GM23338 (cell line): ENCODE measurements at regions not wholly inside any gene's neighbourhood (a gene's known extent, or its start where the extent isn't known, plus 50 kb on each side); places are given as distances from the start of the nearest gene placed in this dataset.

Experiments
- ATAC-seq: fragments of 200-7000 bp; cut with Tn5 transposase; 3 replicates; pipeline ENCODE4 v1.9.1; 2020
- DNase-seq: peaks from one replicate; pipeline ENCODE4 v3.0.0-alpha.2; 2015; ENCODE audit warnings: low spot score
- H2AFZ ChIP-seq: fragments of 200-600 bp; sonication (generic); 2 replicates; pipeline ENCODE4 v1.8.0; 2016; ENCODE audit warnings: antibody characterized with exemption, mild to moderate bottlenecking, moderate library complexity
- H3F3A ChIP-seq: fragments of 200-600 bp; sonication (generic); replicated peaks from 2 replicates; pipeline ENCODE4 v1.8.0; 2017; ENCODE audit warnings: antibody characterized with exemption, mixed run types, low read depth
- H3K27ac ChIP-seq: fragments of 200-600 bp; sonication (generic); 2 replicates; pipeline ENCODE4 v1.6.1; 2016; ENCODE audit warnings: low read depth
- H3K27me3 ChIP-seq: fragments of 200-600 bp; sonication (generic); 2 replicates; pipeline ENCODE4 v1.8.0; 2016; ENCODE audit warnings: mild to moderate bottlenecking, mixed run types, moderate library complexity; ENCODE audit not compliant: insufficient read depth
- H3K36me3 ChIP-seq: fragments of 200-600 bp; sonication (generic); 2 replicates; pipeline ENCODE4 v1.8.0; 2016; ENCODE audit warnings: mild to moderate bottlenecking; ENCODE audit not compliant: insufficient read depth
- H3K4me1 ChIP-seq: fragments of 200-600 bp; sonication (generic); 2 replicates; pipeline ENCODE4 v1.8.0; 2016; ENCODE audit warnings: mild to moderate bottlenecking, moderate library complexity; ENCODE audit not compliant: insufficient read depth
- H3K4me2 ChIP-seq: fragments of 200-600 bp; sonication (generic); 2 replicates; pipeline ENCODE4 v1.7.1; 2017; ENCODE audit warnings: mixed run types
- H3K4me3 ChIP-seq: fragments of 200-600 bp; sonication (generic); 2 replicates; pipeline ENCODE4 v1.6.1; 2016; ENCODE audit warnings: mixed run types
- H3K79me2 ChIP-seq: fragments of 200-600 bp; sonication (generic); replicated peaks from 2 replicates; pipeline ENCODE4 v1.8.0; 2017; ENCODE audit warnings: mild to moderate bottlenecking; ENCODE audit not compliant: insufficient read depth
- H3K9me2 ChIP-seq: fragments of 200-600 bp; sonication (generic); 2 replicates; pipeline ENCODE4 v1.8.0; 2017; ENCODE audit not compliant: insufficient read depth
- H4K20me1 ChIP-seq: fragments of 200-600 bp; sonication (generic); replicated peaks from 2 replicates; pipeline ENCODE4 v1.8.0; 2017; ENCODE audit warnings: mild to moderate bottlenecking; ENCODE audit not compliant: insufficient read depth
- H3K27ac Mint-ChIP-seq: 2 replicates; pipeline ENCODE4 v1.8.0; 2020; ENCODE audit warnings: inconsistent platforms, mild to moderate bottlenecking, moderate library complexity, mixed read lengths
- H3K27me3 Mint-ChIP-seq: 3 replicates; pipeline ENCODE4 v1.8.0; 2022; ENCODE audit warnings: low read depth, mild to moderate bottlenecking, moderate library complexity, mixed read lengths, inconsistent platforms; ENCODE audit not compliant: insufficient read depth, poor library complexity
- H3K36me3 Mint-ChIP-seq: 3 replicates; pipeline ENCODE4 v1.8.0; 2021; ENCODE audit warnings: low read depth, mild to moderate bottlenecking, inconsistent platforms, moderate library complexity, mixed read lengths
- H3K4me1 Mint-ChIP-seq: 3 replicates; pipeline ENCODE4 v1.8.0; 2020; ENCODE audit warnings: mild to moderate bottlenecking, inconsistent platforms, mixed read lengths
- H3K4me3 Mint-ChIP-seq: 3 replicates; pipeline ENCODE4 v1.8.0; 2021; ENCODE audit warnings: moderate library complexity, mild to moderate bottlenecking, inconsistent platforms, mixed read lengths
- H3K9me3 Mint-ChIP-seq: 3 replicates; pipeline ENCODE4 v1.8.0; 2020; ENCODE audit warnings: moderate library complexity, mild to moderate bottlenecking, inconsistent platforms, mixed read lengths
- CREB1 ChIP-seq: fragments of 250-450 bp; sonication (Bioruptor Pico); IDR thresholded peaks from 2 replicates; pipeline ENCODE4 v1.5.0; 2020; ENCODE audit warnings: low read depth, mild to moderate bottlenecking, moderate library complexity
- CTCF ChIP-seq, 2 experiments: fragments of 200-600 bp in 1 of 2; sonication (generic) in 1 of 2; conservative IDR thresholded peaks; 2 replicates each; pipeline versions ENCODE4 v1.5.1 to v1.6.1; 2016 to 2017; ENCODE audit warnings: antibody characterized with exemption in 2 of 2, low read depth in 2 of 2, mild to moderate bottlenecking in 2 of 2, moderate library complexity in 1 of 2
- EZH2 ChIP-seq: fragments of 200-600 bp; sonication (generic); IDR thresholded peaks from one replicate; pipeline ENCODE4 v1.8.0; 2017; ENCODE audit warnings: antibody characterized with exemption, mild to moderate bottlenecking, low read depth; ENCODE audit not compliant: unreplicated experiment
- EZH2phosphoT487 ChIP-seq: fragments of 200-600 bp; sonication (generic); IDR thresholded peaks from one replicate; pipeline ENCODE4 v1.8.1; 2018; ENCODE audit warnings: antibody characterized with exemption; ENCODE audit not compliant: unreplicated experiment
- NANOG ChIP-seq: IDR thresholded peaks from 2 replicates; pipeline ENCODE4 v1.6.1; 2016; ENCODE audit warnings: antibody characterized with exemption, borderline replicate concordance
- POLR2AphosphoS5 ChIP-seq: IDR thresholded peaks from 2 replicates; pipeline ENCODE4 v1.6.1; 2016; ENCODE audit warnings: antibody characterized with exemption, low read depth
- REST ChIP-seq: IDR thresholded peaks from one replicate; pipeline ENCODE4 v1.6.1; 2018; ENCODE audit warnings: antibody characterized with exemption; ENCODE audit not compliant: unreplicated experiment
- STAT1 ChIP-seq: IDR thresholded peaks from one replicate; pipeline ENCODE4 v1.6.1; 2016; ENCODE audit warnings: antibody characterized with exemption; ENCODE audit not compliant: unreplicated experiment
- ZNF331 ChIP-seq: fragments of 250-450 bp; sonication (Bioruptor Pico); IDR thresholded peaks from 2 replicates; pipeline ENCODE4 v1.5.0; 2020; ENCODE audit warnings: low read depth, mild to moderate bottlenecking, moderate library complexity
- ZNF462 ChIP-seq: fragments of 250-450 bp; sonication (Bioruptor Pico); IDR thresholded peaks from 2 replicates; pipeline ENCODE4 v1.5.0; 2020; ENCODE audit warnings: mild to moderate bottlenecking, moderate library complexity

GRCh38 chr7:10634239-10634638 is 339.4 kb upstream of the PHF14 start (continued):
- TF ChIP-seq ZNF462 = no peak
- TF ChIP-seq NANOG = no peak
- TF ChIP-seq ZNF331 (CRISPR knock-in tag) = no peak
- TF ChIP-seq POLR2AphosphoS5 = no peak
- TF ChIP-seq EZH2phosphoT487 = no peak

GRCh38 chr7:10637991-10638390 is 335.7 kb upstream of the PHF14 start:
- H3K27me3 Mint-ChIP-seq = peaks cover 1% of the 10 kb centered on the region
- H3K27ac ChIP-seq = no peak overlapping the region
- H4K20me1 ChIP-seq = no peaks in the 10 kb centered on the region
- no peaks in the 10 kb centered on the region for H3K27me3 ChIP-seq
- H3K4me2 ChIP-seq = no peak overlapping the region
- H3K9me2 ChIP-seq = no peaks in the 10 kb centered on the region
- H3K4me3 ChIP-seq = no peak overlapping the region
- H3F3A ChIP-seq = no peaks in the 10 kb centered on the region
- no peak overlapping the region for H3K27ac Mint-ChIP-seq
- no peak for DNase-seq
- no peak for ATAC-seq
- peaks cover 3% of the 10 kb centered on the region; the same call in 1 of the 3 replicates for H3K4me1 Mint-ChIP-seq
- H3K9me3 Mint-ChIP-seq = no peaks in the 10 kb centered on the region
- no peaks in the 10 kb centered on the region for H3K36me3 ChIP-seq
- no peaks in the 10 kb centered on the region for H3K79me2 ChIP-seq
- no peaks in the 10 kb centered on the region for H3K4me1 ChIP-seq
- no peak overlapping the region for H2AFZ ChIP-seq
- no peak overlapping the region for H3K4me3 Mint-ChIP-seq
- no peaks in the 10 kb centered on the region for H3K36me3 Mint-ChIP-seq
- TF ChIP-seq POLR2AphosphoS5 (no peak), CREB1 (CRISPR knock-in tag) (no peak), ZNF331 (CRISPR knock-in tag) (no peak), EZH2 (no peak), CTCF (conservative IDR thresholded peaks at IDR 0.05; ENCODE audit: low read depth in 2 of 2) (no peak), STAT1 (no peak), REST (no peak)
